HCT116 (cell line): ENCODE measurements at regions not wholly inside any gene's neighbourhood (a gene's known extent, or its start where the extent isn't known, plus 50 kb on each side); places are given as distances from the start of the nearest gene placed in this dataset.

Experiments
- CBX3 ChIP-seq: IDR thresholded peaks from 2 replicates; pipeline ENCODE4 v1.6.1; 2012; ENCODE audit warnings: low read depth
- CEBPB ChIP-seq: IDR thresholded peaks from 2 replicates; pipeline ENCODE4 v1.6.1; 2012; ENCODE audit warnings: low read depth
- CTCF ChIP-seq, 3 experiments: fragments of 200-600 bp in 1 of 3; sonication (generic) in 1 of 3; IDR thresholded peaks in 2 of 3; conservative IDR thresholded peaks in 1 of 3; 2 replicates each; pipeline ENCODE4 v1.5.1; 2012 to 2017; ENCODE audit warnings: low read depth in 2 of 3, low read length in 2 of 3, antibody characterized with exemption in 1 of 3, borderline replicate concordance in 1 of 3, control low read depth in 1 of 3, mild to moderate bottlenecking in 1 of 3, mixed read lengths in 1 of 3, mixed run types in 1 of 3, moderate library complexity in 1 of 3; ENCODE audit not compliant: insufficient read depth in 1 of 3
- EGR1 ChIP-seq: IDR thresholded peaks from 2 replicates; pipeline ENCODE4 v1.6.1; 2012; ENCODE audit warnings: low read depth
- EZH2 ChIP-seq: fragments of 200-600 bp; sonication (generic); IDR thresholded peaks from 2 replicates; pipeline ENCODE4 v1.6.1; 2017; ENCODE audit warnings: antibody characterized with exemption, mixed run types
- EZH2phosphoT487 ChIP-seq: fragments of 200-600 bp; IDR thresholded peaks from 2 replicates; pipeline ENCODE4 v1.6.1; 2018; ENCODE audit warnings: antibody characterized with exemption, borderline replicate concordance
- FOSL1 ChIP-seq: IDR thresholded peaks from 2 replicates; pipeline ENCODE4 v1.6.1; 2012; ENCODE audit warnings: low read depth
- MAX ChIP-seq: IDR thresholded peaks from 2 replicates; pipeline ENCODE4 v1.6.1; 2012
- POLR2A ChIP-seq: IDR thresholded peaks from 2 replicates; pipeline ENCODE4 v1.7.0; 2011; ENCODE audit warnings: borderline replicate concordance; ENCODE audit not compliant: insufficient read depth, insufficient read length; ENCODE audit errors: extremely low read depth
- POLR2AphosphoS5 ChIP-seq: IDR thresholded peaks from 2 replicates; pipeline ENCODE4 v1.6.1; 2011; ENCODE audit warnings: mild to moderate bottlenecking, low read depth, low read length, moderate library complexity
- RAD21 ChIP-seq: IDR thresholded peaks from 2 replicates; pipeline ENCODE4 v1.6.1; 2012; ENCODE audit warnings: low read depth, mild to moderate bottlenecking
- YY1 ChIP-seq: IDR thresholded peaks from 2 replicates; pipeline ENCODE4 v1.6.1; 2011; ENCODE audit warnings: low read length, low read depth, moderate library complexity, mild to moderate bottlenecking; ENCODE audit not compliant: insufficient replicate concordance; ENCODE audit errors: extremely low read depth
- ZFX ChIP-seq: fragments of 450-650 bp; IDR thresholded peaks from 2 replicates; pipeline ENCODE4 v1.6.1; 2017
- ZNF274 ChIP-seq: fragments of 200-500 bp; sonication (Bioruptor generic); IDR thresholded peaks from 2 replicates; pipeline ENCODE4 v1.6.1; 2014; ENCODE audit warnings: mild to moderate bottlenecking, low read depth, low read length, inconsistent platforms

GRCh38 chr1:98323906-98324358 is 337.6 kb upstream of the SNX7 start:
- no peak for TF ChIP-seq RAD21
- TF ChIP-seq POLR2AphosphoS5: no peak
- TF ChIP-seq CTCF (IDR thresholded peaks at IDR 0.05 in 2 of 3, conservative IDR thresholded peaks at IDR 0.05 in 1 of 3; ENCODE audit: borderline replicate concordance in 1 of 3, insufficient read depth in 1 of 3, low read depth in 2 of 3, low read length in 2 of 3): no peak
- TF ChIP-seq EZH2: no peak
- peak; percentile 73; the same call in 1 of the 2 replicates for TF ChIP-seq CEBPB
- TF ChIP-seq YY1: peak; percentile 4
- peak; percentile 84 for TF ChIP-seq FOSL1
- TF ChIP-seq MAX: peak; percentile 36; the same call in 1 of the 2 replicates
- no peak for TF ChIP-seq EGR1
- no peak for TF ChIP-seq EZH2phosphoT487
- no peak for TF ChIP-seq POLR2A
- no peak for TF ChIP-seq ZFX
- peak; percentile 85 for TF ChIP-seq CBX3
- no peak for TF ChIP-seq ZNF274
